Gastrocnemius medialis (tissue), 4 donors: ENCODE measurements at regions not wholly inside any gene's neighbourhood (a gene's known extent, or its start where the extent isn't known, plus 50 kb on each side); places are given as distances from the start of the nearest gene placed in this dataset.

Experiments used
- ATAC-seq, 2 donors: fragments of 150-250 bp; one replicate each; pipeline ENCODE4 v1.9.1; 2016
- DNase-seq, 2 donors: peaks; one replicate each; pipeline ENCODE4 v3.0.0-alpha.2; 2019
- H3K27ac ChIP-seq, 4 donors: fragments of 200-600 bp; sonication (generic); 1 replicate in 1 of 4; 2 replicates in 3 of 4; pipeline ENCODE4 v1.5.1; 2016 to 2018; ENCODE audit warnings: mild to moderate bottlenecking in 2 of 4, moderate library complexity in 1 of 4
- H3K27me3 ChIP-seq, 3 donors: fragments of 200-600 bp; sonication (generic) in 2 of 3; 1 replicate in 1 of 3; 2 replicates in 2 of 3; pipeline versions ENCODE4 v1.5.1 to v1.6.0; 2016 to 2019; ENCODE audit warnings: mild to moderate bottlenecking in 1 of 3, moderate library complexity in 1 of 3
- H3K36me3 ChIP-seq, 2 donors: fragments of 200-600 bp; sonication (generic) in 1 of 2; one replicate each; pipeline ENCODE4 v1.5.1; 2017 to 2018
- H3K4me1 ChIP-seq, 2 donors: fragments of 200-600 bp; sonication (generic) in 1 of 2; one replicate each; pipeline ENCODE4 v1.5.1; 2016 to 2017; ENCODE audit warnings: mild to moderate bottlenecking in 2 of 2
- H3K4me3 ChIP-seq, 4 donors: fragments of 200-600 bp; sonication (generic) in 3 of 4; 1 replicate in 1 of 4; 2 replicates in 3 of 4; pipeline ENCODE4 v1.5.1; 2016 to 2019; ENCODE audit warnings: mild to moderate bottlenecking in 2 of 4
- H3K9me3 ChIP-seq, 3 donors: fragments of 200-600 bp; sonication (generic) in 2 of 3; 1 replicate in 1 of 3; 2 replicates in 2 of 3; pipeline ENCODE4 v1.5.1; 2016 to 2019
- CTCF ChIP-seq, 5 experiments: fragments of 450-650 bp in 3 of 5; fragments of 200-600 bp in 2 of 5; sonication (generic) in 2 of 5; IDR thresholded peaks in 4 of 5; conservative IDR thresholded peaks in 1 of 5; 1 replicate in 4 of 5; 2 replicates in 1 of 5; pipeline ENCODE4 v1.5.1; 2016 to 2019; ENCODE audit warnings: antibody characterized with exemption in 5 of 5, mild to moderate bottlenecking in 3 of 5, moderate library complexity in 3 of 5
- POLR2A ChIP-seq, 2 donors: fragments of 450-650 bp; IDR thresholded peaks; one replicate each; pipeline ENCODE4 v1.6.1; 2017; ENCODE audit warnings: antibody characterized with exemption in 2 of 2, mild to moderate bottlenecking in 2 of 2, moderate library complexity in 2 of 2
- in situ Hi-C, 4 donors: fragments of 200-750 bp; cut with MboI; loops; one replicate each; pipeline versions ENCODE4 v1.15.0 to v1.8.0; 2017; ENCODE audit warnings: low sequenced_read_pairs in 4 of 4
- intact Hi-C: fragments of 100-400 bp; cut with DNase I; formaldehyde crosslinking; loops from one replicate; pipeline ENCODE4 v1.15.1; 2023; ENCODE audit warnings: low total_unique reads

- Histone ChIP-seq H3K4me1 (no peaks in the 10 kb centered on the region), H3K4me3 (no peak overlapping the region), H3K36me3 (no peaks in the 10 kb centered on the region), H3K27ac (no peak overlapping the region), H3K9me3 (no peaks in the 10 kb centered on the region), H3K27me3 (no peaks in the 10 kb centered on the region)
- in situ Hi-C loops (no loop called here), intact Hi-C loops (no loop called here)
- DNase-seq, result no peak
- no peak for ATAC-seq
- no peak for TF ChIP-seq CTCF (IDR thresholded peaks at IDR 0.05 in 4 of 5, conservative IDR thresholded peaks at IDR 0.05 in 1 of 5)
- TF ChIP-seq POLR2A (IDR thresholded peaks at IDR 0.05), result no peak
Observed at GRCh38 chr13:72004784-72005374, 137.9 kb upstream of the DACH1 start.

- intact Hi-C loops, result no loop called here
- in situ Hi-C loops, result no loop called here
- TF ChIP-seq POLR2A (IDR thresholded peaks at IDR 0.05) (no peak), CTCF (IDR thresholded peaks at IDR 0.05 in 4 of 5, conservative IDR thresholded peaks at IDR 0.05 in 1 of 5) (no peak)
- no peak for DNase-seq
- no peaks in the 10 kb centered on the region for H3K4me1 ChIP-seq
- no peaks in the 10 kb centered on the region for H3K9me3 ChIP-seq
- H3K4me3 ChIP-seq, result no peak overlapping the region
- no peak for ATAC-seq
- no peaks in the 10 kb centered on the region for H3K27me3 ChIP-seq
- no peak overlapping the region for H3K27ac ChIP-seq
- no peaks in the 10 kb centered on the region for H3K36me3 ChIP-seq
Observed at GRCh38 chr13:72004246-72004645, 137.2 kb upstream of the DACH1 start.

- Histone ChIP-seq H3K4me3 (no peak overlapping the region), H3K27ac (no peak overlapping the region), H3K4me1 (no peaks in the 10 kb centered on the region), H3K9me3 (no peaks in the 10 kb centered on the region), H3K36me3 (no peaks in the 10 kb centered on the region), H3K27me3 (no peaks in the 10 kb centered on the region)
- no peak for ATAC-seq
- no peak for DNase-seq
- intact Hi-C loops (no loop called here), in situ Hi-C loops (no loop called here)
- no peak for TF ChIP-seq POLR2A (IDR thresholded peaks at IDR 0.05)
Observed at GRCh38 chr13:71998223-71998622, 131.2 kb upstream of the DACH1 start.

GRCh38 chr13:71979616-71980015, 112.6 kb upstream of the DACH1 start:
- no peaks in the 10 kb centered on the region for H3K9me3 ChIP-seq
- H3K27me3 ChIP-seq, result no peaks in the 10 kb centered on the region
- ATAC-seq, result no peak
- H3K27ac ChIP-seq, result no peak overlapping the region
- no peak overlapping the region for H3K4me3 ChIP-seq
- intact Hi-C loops (no loop called here), in situ Hi-C loops (loop anchor here in 1 of 4 donors (10.0 kb wide), 1 partner anchor 65 kb away; no protein-coding TSS in a partner anchor)
- H3K4me1 ChIP-seq, result no peaks in the 10 kb centered on the region
- H3K36me3 ChIP-seq, result no peaks in the 10 kb centered on the region
- DNase-seq, result no peak
- TF ChIP-seq POLR2A (IDR thresholded peaks at IDR 0.05) (no peak), CTCF (IDR thresholded peaks at IDR 0.05 in 4 of 5, conservative IDR thresholded peaks at IDR 0.05 in 1 of 5) (no peak)

GRCh38 chr13:71977028-71977427, 110.0 kb upstream of the DACH1 start:
- no peaks in the 10 kb centered on the region for H3K27me3 ChIP-seq
- in situ Hi-C loops (no loop called here), intact Hi-C loops (no loop called here)
- H3K4me3 ChIP-seq, result no peak overlapping the region
- ATAC-seq (no peak), DNase-seq (no peak)
- no peak for TF ChIP-seq POLR2A (IDR thresholded peaks at IDR 0.05)
- TF ChIP-seq CTCF (IDR thresholded peaks at IDR 0.05 in 4 of 5, conservative IDR thresholded peaks at IDR 0.05 in 1 of 5), result no peak
- no peaks in the 10 kb centered on the region for H3K36me3 ChIP-seq
- H3K27ac ChIP-seq, result no peak overlapping the region
- no peaks in the 10 kb centered on the region for H3K9me3 ChIP-seq
- no peaks in the 10 kb centered on the region for H3K4me1 ChIP-seq
